Fibroblast of pulmonary artery (primary cell): ENCODE measurements at regions not wholly inside any gene's neighbourhood (a gene's known extent, or its start where the extent isn't known, plus 50 kb on each side); places are given as distances from the start of the nearest gene placed in this dataset.

Experiments used
- DNase-seq: peaks from one replicate; pipeline ENCODE4 v3.0.0-alpha.2; 2010; ENCODE audit warnings: low read depth
- H3K4me3 ChIP-seq: replicated peaks from 2 replicates; pipeline ENCODE4 v1.5.1; 2011; ENCODE audit warnings: low read depth, mild to moderate bottlenecking, control low read depth, low read length, moderate library complexity
- TF ChIP-seq, protein P1 (sequence below): IDR thresholded peaks from 2 replicates; pipeline ENCODE4 v1.5.1; 2011; ENCODE audit warnings: mild to moderate bottlenecking, control low read depth, low read length, inconsistent platforms; ENCODE audit errors: missing control alignments

DNA sequence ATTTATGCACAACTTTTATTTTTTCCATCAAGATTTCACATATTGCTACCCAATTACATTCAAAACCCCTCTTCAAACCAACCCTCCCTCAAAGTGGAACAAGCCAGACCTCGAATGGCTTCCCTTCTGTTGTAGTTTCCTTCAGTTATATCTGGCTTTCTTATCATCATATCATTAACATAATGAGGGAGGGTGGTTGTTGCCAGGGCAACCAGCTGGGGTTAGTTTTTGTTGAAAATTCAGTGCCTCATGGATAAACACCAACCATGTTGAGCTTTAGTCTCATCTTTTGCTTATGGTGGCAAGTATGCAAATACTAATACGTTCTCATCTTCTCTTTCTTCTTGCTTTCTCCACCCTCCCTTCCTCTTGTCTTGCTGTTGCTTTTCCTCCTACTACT, 359.7 kb downstream of the CDH11 start:
- no peak for DNase-seq
- no peak overlapping the region for H3K4me3 ChIP-seq
- TF ChIP-seq, protein P1, sequence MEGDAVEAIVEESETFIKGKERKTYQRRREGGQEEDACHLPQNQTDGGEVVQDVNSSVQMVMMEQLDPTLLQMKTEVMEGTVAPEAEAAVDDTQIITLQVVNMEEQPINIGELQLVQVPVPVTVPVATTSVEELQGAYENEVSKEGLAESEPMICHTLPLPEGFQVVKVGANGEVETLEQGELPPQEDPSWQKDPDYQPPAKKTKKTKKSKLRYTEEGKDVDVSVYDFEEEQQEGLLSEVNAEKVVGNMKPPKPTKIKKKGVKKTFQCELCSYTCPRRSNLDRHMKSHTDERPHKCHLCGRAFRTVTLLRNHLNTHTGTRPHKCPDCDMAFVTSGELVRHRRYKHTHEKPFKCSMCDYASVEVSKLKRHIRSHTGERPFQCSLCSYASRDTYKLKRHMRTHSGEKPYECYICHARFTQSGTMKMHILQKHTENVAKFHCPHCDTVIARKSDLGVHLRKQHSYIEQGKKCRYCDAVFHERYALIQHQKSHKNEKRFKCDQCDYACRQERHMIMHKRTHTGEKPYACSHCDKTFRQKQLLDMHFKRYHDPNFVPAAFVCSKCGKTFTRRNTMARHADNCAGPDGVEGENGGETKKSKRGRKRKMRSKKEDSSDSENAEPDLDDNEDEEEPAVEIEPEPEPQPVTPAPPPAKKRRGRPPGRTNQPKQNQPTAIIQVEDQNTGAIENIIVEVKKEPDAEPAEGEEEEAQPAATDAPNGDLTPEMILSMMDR = no peak

GRCh38 chr16:64754279-64754678, 367.6 kb downstream of the CDH11 start:
- H3K4me3 ChIP-seq = no peak overlapping the region
- DNase-seq = no peak
- TF ChIP-seq, protein P1 = no peak

GRCh38 chr16:64751906-64752305, 370.0 kb downstream of the CDH11 start:
- peak; percentile 35 for DNase-seq
- TF ChIP-seq, protein P1 = no peak
- no peak overlapping the region for H3K4me3 ChIP-seq

DNA sequence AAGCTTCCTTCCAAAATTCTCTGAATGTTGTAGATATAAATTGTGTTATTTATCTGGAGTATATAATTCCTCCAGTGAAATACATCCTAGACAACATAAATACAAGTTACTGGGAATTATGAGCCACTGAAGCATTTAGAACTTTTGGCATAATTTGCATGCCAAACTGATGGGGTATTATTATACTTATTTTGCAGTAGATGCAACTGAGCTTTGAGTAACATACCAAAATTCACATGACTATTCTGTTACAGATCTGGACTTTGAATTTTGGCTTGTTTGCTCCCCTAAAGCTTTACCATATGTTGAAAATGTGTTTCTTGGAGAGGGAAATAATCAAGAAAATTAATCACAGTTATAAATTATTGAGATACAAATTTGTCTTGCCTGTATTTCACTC, 372.5 kb downstream of the CDH11 start:
- TF ChIP-seq, protein P1 = no peak

DNA sequence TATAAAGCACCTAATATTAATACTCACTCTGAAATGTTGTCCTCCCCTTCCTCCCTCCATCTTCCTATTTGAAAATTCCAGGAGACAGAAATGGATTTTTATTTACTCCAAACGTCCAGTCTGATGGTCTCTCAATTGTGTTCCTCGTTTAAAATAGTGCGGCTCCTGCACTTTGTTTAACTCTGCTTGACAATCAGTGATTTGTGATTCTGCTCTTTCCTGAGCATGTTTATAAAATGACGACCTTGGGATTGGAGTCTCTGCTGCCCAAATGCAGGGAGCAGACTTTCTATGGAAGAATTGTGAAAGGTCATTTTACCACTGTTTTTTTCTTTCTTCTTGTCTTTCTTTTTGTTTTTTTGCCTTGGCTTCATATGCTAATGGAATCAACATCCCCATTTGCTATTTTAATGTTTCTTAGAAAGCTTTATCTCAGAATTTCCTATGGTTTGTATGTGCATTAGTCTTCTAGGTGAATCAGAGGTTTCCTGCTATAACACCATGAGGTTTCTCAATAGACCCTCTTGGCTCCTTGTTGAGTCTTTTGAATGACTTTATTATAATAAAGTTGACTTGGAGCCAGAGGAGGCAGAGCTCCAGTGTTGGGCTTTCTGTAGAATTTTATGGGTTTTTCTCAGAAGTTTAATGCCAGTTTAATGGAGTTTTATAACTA, 376.5 kb downstream of the CDH11 start:
- peak; percentile 16 for DNase-seq
- TF ChIP-seq, protein P1 = no peak
- no peak overlapping the region for H3K4me3 ChIP-seq

More for the DNA sequence above, 372.5 kb downstream of the CDH11 start:
- no peak overlapping the region for H3K4me3 ChIP-seq
- DNase-seq = no peak

- TF ChIP-seq, protein P1 = no peak
These were observed 379.2 kb downstream of the CDH11 start for GRCh38 chr16:64742455-64743223.

More at GRCh38 chr16:64742455-64743223, 379.2 kb downstream of the CDH11 start:
- DNase-seq = no peak
- H3K4me3 ChIP-seq = no peak overlapping the region
